GM21390 (cell line): ENCODE measurements at regions not wholly inside any gene's neighbourhood (a gene's known extent, or its start where the extent isn't known, plus 50 kb on each side); places are given as distances from the start of the nearest gene placed in this dataset.
"Not testable (repeated sequence)": the region's sequence is repeated elsewhere in the genome, so short reads cannot be mapped to it uniquely, and the experiment has no call there.

Source experiments
- ATAC-seq: cut with Tn5 transposase; IDR thresholded peaks from one replicate; pipeline ENCODE4 v1.9.1; 2021; ENCODE audit not compliant: unreplicated experiment

DNA sequence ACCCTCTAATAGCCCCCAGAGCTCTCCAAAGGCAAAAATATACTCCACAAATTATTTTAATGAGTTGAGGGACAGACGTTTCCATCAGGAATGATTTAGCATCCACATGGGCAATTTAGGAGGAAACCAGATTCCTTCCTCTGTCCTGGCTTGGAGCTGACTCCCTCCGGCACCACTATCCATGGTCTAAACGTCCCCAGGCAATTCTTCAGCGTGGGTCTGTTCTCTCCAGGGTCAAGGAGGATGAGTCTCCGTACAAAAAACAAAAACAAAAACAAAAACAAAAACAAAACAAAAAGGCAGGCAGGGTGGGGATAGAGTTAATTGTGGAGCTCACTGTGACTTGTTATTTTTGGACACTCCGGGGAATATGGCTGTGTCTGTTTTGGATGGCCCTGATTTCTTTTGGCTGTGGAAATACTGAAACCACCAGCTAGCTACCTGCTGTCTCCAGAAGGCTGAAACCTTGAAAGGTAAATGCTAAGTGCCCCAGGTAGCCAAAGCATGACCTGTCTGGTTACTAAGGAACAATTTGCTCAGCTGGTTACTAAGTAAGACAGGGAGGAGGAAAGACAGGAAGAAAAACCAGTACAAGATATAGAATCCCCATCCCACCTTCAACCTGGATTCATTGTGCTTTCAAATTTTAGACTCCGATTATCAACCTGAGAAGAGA, 419.1 kb upstream of the LCORL start:
- ATAC-seq, result no peak

GRCh38 chr4:18439311-18439710, 417.8 kb upstream of the LCORL start:
- ATAC-seq, result no peak

GRCh38 chr4:18435781-18436180, 414.2 kb upstream of the LCORL start:
- ATAC-seq, result no peak

DNA sequence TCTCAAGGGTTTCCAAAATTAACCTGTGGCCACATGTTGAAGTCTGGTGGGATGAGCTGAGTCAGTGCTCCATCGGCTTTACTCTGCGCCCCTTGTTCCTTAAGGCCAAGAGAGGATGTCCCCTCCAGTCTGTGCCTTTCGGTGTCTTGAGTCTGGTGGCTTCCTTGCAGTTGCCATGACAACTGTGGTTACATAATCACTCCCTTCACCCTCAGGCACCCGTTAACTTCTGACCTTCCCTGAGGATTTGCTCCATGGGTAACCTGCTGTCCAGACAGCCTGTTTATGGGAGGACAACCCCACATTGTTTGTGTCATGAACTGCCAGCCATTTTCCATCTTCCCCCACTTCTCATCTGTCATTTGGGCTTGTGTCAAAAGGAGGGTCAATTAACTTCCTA, 401.1 kb upstream of the LCORL start:
- ATAC-seq, result no peak

DNA sequence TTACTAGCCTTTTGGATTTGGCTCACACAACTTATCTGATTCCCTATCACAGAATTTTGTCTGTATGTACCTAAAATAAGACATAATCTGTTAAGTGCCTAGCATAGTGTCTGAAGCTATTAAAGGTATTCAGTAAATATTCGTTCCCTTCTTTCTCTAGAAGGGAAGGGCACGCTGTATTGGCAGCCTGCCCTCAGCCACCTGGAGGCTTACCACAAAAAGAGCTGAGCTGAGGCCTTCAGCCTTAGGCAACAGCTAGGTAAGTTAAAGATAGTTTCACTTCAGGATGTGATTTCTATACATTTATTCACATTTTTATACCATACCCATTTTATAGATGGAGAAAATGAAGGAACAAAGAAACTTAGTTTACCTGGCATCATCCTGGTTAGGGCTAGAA, 400.0 kb upstream of the LCORL start:
- ATAC-seq, result no peak

GRCh38 chr4:18419780-18420179, 398.2 kb upstream of the LCORL start:
- ATAC-seq, result no peak

GRCh38 chr4:18418195-18418898, 396.8 kb upstream of the LCORL start:
- not testable (repeated sequence) for ATAC-seq

DNA sequence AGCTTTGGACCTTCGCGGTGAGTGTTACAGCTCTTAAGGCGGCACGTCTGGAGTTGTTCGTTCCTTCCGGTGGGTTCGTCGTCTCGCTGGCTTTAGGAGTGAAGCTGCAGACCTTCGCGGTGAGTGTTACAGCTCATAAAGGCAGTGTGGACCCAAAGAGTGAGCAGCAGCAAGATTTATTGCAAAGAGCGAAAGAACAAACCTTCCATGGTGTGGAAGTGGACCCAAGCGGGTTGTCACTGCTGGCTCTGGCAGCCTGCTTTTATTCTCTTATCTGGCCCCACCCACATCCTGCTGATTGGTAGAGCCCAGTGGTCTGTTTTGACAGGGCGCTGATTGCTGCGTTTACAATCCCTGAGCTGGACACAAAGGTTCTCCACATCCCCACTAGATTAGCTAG, 396.1 kb upstream of the LCORL start:
- not testable (repeated sequence) for ATAC-seq

- no peak for ATAC-seq
These were observed 384.7 kb upstream of the LCORL start for GRCh38 chr4:18406264-18406663.

- no peak for ATAC-seq
These were observed 383.5 kb upstream of the LCORL start for GRCh38 chr4:18405054-18405453.

DNA sequence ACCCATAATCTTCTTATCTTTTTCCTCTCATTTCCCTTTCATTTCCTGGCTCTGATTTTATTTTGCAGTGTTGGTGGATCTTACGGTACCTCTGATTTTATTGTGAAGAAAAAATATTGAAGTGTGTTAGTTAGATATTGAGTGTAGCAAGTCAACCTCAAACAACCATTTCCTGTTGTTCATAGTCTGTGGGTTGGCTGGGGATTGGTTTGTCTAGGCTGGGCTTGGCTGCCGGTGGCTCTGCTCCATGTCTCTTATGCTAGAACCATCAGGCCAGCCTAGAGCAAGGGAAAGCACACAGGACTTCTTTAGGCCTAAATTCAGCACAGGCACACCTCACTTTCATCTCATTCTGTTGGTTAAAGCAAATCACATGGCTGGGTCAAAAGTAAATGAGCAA, 383.1 kb upstream of the LCORL start:
- no peak for ATAC-seq

- ATAC-seq, result no peak
These were observed 381.8 kb upstream of the LCORL start for GRCh38 chr4:18403327-18403726.

DNA sequence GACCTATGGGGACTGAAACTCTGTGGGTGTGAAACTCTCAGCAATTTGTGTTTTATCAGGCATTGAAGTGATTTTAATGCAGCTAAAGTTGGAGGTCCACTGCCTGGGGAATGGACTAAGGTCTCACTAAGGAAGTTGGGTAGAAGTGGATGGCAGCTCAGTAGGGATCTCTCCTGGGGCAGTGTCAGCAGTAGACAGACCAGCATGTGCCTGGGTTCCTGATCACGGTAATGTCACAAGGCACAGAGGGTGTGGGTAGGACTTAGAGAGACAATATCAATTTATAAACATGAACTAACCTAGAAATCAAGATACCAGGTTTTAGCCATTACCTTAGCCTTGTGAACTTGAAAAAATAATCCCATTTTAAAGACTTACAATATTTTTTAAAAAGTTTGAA, 380.3 kb upstream of the LCORL start:
- no peak for ATAC-seq

DNA sequence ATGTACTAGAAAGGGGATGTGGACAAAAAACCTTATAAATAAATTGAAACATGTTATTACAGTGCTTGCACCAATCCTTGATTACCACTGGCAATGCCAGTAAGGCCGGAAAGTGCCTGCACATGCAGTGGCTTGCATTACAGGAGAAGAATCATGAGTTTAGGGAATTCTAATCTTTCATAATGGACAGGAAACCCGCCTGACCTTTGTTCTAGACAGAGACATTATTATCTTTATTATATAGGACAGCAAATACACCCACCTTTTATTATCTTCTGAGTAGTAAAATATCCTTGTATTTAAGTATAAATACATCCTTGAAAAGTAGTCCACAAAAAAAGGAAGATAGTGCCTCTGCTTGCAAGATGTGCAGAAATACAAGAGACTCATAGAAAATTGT, 379.9 kb upstream of the LCORL start:
- no peak for ATAC-seq

DNA sequence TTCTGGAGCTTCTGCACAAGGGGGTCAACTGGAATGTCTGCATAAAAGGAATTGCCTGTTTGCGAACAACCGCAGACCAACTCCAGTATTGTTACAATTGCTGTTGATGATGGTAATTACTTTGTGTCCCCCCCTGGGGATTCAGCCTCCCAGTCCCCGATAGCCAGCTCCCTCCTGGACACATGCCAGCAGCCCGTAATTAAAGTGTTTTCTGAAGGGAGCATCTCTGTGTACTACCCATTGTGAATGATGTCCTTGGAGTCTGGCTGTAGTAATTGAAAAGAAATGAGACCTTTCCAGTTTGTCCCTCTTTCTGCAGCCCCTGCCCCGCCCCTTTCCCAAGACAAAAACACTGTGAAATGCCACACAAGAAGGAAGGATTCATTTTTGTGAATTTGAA, 377.1 kb upstream of the LCORL start:
- ATAC-seq, result no peak

- no peak for ATAC-seq
These were observed 376.3 kb upstream of the LCORL start for GRCh38 chr4:18397681-18398390.

DNA sequence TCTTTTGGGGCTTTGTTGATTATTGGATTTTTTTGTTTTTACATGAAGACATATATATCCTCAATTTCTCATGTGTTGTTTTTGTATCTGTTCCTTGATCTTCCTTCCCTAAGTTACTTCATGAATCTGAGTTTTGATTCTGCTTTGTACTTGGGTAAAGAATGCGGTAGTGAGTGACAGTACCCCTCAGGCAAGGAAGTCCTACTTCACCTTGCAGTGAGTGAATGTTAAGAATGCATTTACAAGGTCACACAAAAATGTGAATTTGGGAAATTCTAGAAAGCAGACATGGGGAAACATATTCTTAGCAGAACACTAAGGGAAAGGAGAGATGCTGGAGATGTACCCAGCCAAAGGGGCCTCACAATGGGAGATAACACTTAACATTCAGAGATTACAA, 373.1 kb upstream of the LCORL start:
- no peak for ATAC-seq

DNA sequence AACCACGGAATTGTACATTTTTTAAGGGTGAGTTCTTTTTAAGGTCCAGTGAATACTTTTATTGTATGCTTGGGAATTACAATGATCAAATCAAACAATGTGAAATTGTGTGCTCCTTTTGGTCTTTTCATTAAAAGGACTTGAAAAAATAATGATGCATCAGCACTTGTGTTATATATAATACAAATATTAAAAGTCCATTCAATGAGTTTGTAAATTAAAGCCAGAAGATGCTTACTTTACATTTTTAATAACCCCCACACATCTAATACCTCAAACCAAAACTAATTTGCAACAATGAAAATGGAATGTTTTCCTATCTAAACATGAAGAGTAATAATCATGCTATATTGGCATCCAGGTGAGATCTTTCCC, 369.8 kb upstream of the LCORL start:
- ATAC-seq, result no peak

GRCh38 chr4:18390655-18391353, 369.2 kb upstream of the LCORL start:
- ATAC-seq, result no peak

DNA sequence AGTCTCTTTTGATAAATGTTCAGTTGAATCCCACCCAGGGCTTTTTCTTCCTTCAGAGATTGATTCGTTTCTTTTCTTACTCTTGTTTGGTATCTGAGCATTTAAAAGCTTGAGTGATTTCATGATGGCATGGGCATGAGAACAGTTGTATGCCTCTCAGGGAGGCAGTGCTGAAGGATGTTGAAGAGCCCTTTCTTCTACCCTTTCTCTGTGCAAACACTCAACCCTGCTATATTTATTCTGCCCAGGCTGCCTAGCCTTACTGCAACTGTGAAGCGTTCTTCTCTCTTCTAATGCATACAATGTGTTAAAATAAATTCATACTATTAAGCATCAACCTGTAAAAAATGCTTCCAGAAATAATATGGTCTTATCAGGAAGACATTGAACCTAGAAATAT, 367.6 kb upstream of the LCORL start:
- ATAC-seq, result no peak

DNA sequence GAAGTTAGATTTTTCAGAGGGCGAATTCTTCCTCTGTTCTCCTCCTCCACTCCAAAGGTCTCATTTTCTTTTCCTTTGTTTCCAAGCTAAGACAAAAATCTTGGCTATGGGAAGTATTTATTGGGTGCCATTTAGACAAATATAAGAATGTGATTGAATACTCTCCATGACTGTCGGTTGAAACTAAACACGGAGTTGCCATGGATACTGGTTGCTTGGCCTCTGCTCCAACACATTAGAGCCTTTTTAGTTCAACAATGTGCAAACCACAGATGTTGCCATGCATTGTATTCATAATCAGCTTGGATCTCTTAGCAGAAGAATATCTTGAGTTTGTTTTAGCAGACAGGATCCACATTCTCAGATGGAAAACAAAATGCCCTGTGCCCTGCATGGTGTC, 366.5 kb upstream of the LCORL start:
- ATAC-seq, result no peak

DNA sequence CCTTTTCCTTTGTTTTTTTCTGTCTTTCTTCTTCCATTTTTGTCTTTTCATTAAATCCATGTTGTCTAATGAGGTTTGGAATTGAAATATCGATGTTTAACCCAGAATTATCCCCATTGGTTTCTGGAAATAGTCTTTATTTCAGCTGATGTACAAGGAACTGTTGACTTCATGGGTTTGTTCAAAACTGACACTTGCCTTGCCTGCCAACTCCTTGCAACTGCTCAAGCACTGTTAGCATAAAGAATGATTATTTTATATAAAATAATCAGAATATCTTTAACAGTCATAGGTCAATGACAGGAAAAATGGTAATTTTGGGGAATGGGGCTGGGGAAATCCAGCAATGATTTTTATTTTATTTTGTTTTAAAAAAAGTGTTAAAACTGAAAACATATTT, 359.6 kb upstream of the LCORL start:
- ATAC-seq, result no peak
